Neural cell (in vitro differentiated cells): ENCODE measurements at regions not wholly inside any gene's neighbourhood (a gene's known extent, or its start where the extent isn't known, plus 50 kb on each side); places are given as distances from the start of the nearest gene placed in this dataset.

Experiments
- H2AFZ ChIP-seq: fragments of 200-600, 300-800 bp; sonication (generic), shearing (Covaris generic); 2 replicates; pipeline ENCODE4 v1.6.0; 2014; ENCODE audit warnings: low read depth, mild to moderate bottlenecking, antibody characterized with exemption, low read length, moderate library complexity
- H3F3A ChIP-seq: fragments of 200-600 bp; shearing (Covaris generic); 2 replicates; pipeline ENCODE4 v1.6.1; 2016; ENCODE audit warnings: mild to moderate bottlenecking, moderate library complexity, mixed read lengths, antibody characterized with exemption, low read length; ENCODE audit not compliant: insufficient read depth, poor library complexity, severe bottlenecking
- H3K27ac ChIP-seq: fragments of 200-600, 300-800 bp; sonication (generic), shearing (Covaris generic); 2 replicates; pipeline ENCODE4 v1.5.1; 2014; ENCODE audit warnings: mild to moderate bottlenecking, low read length, moderate library complexity
- H3K27me3 ChIP-seq: fragments of 300-800, 200-600 bp; sonication (generic), shearing (Covaris generic); 2 replicates; pipeline ENCODE4 v1.6.0; 2014; ENCODE audit warnings: mild to moderate bottlenecking, low read depth, low read length, moderate library complexity; ENCODE audit not compliant: insufficient read depth
- H3K36me3 ChIP-seq: fragments of 300-800, 200-600 bp; sonication (generic), shearing (Covaris generic); 2 replicates; pipeline ENCODE4 v1.5.1; 2014; ENCODE audit warnings: mild to moderate bottlenecking, antibody characterized with exemption, low read length, moderate library complexity; ENCODE audit not compliant: insufficient read depth
- H3K4me2 ChIP-seq: fragments of 300-800, 200-600 bp; sonication (generic), shearing (Covaris generic); 2 replicates; pipeline ENCODE4 v1.6.0; 2014; ENCODE audit warnings: mild to moderate bottlenecking, low read length
- H3K4me3 ChIP-seq: fragments of 300-800, 200-600 bp; sonication (generic), shearing (Covaris generic); 2 replicates; pipeline ENCODE4 v1.5.1; 2014; ENCODE audit warnings: mild to moderate bottlenecking, low read length, moderate library complexity
- H3K79me2 ChIP-seq: fragments of 200-600 bp; shearing (Covaris generic); replicated peaks from 2 replicates; pipeline ENCODE4 v1.6.0; 2014; ENCODE audit warnings: mild to moderate bottlenecking, low read length, moderate library complexity; ENCODE audit not compliant: insufficient read depth
- H3K9ac ChIP-seq: fragments of 300-800, 200-600 bp; sonication (generic), shearing (Covaris generic); 2 replicates; pipeline ENCODE4 v1.6.1; 2016; ENCODE audit warnings: mild to moderate bottlenecking, low read length, mixed read lengths
- H3K9me2 ChIP-seq: fragments of 200-600 bp; shearing (Covaris generic); 2 replicates; pipeline ENCODE4 v1.6.1; 2016; ENCODE audit warnings: mild to moderate bottlenecking, low read length, mixed read lengths; ENCODE audit not compliant: insufficient read depth
- H3K9me3 ChIP-seq: fragments of 200-600, 300-800 bp; sonication (generic), shearing (Covaris generic); 2 replicates; pipeline ENCODE4 v1.6.1; 2016; ENCODE audit warnings: mild to moderate bottlenecking, mixed run types, low read length, moderate library complexity, mixed read lengths
- H4K20me1 ChIP-seq: fragments of 200-600 bp; shearing (Covaris generic); 2 replicates; pipeline ENCODE4 v1.6.1; 2016; ENCODE audit warnings: mild to moderate bottlenecking, mixed run types; ENCODE audit not compliant: insufficient read depth
- CTCF ChIP-seq: fragments of 450-650 bp; IDR thresholded peaks from 2 replicates; pipeline ENCODE4 v1.5.1; 2014; ENCODE audit warnings: antibody characterized with exemption, mild to moderate bottlenecking, moderate library complexity; ENCODE audit not compliant: poor library complexity, severe bottlenecking
- EP300 ChIP-seq: fragments of 450-650 bp; conservative IDR thresholded peaks from 2 replicates; pipeline ENCODE4 v1.6.1; 2014; ENCODE audit warnings: antibody characterized with exemption, mild to moderate bottlenecking, moderate library complexity; ENCODE audit not compliant: poor library complexity, severe bottlenecking
- EZH2 ChIP-seq: fragments of 200-600, 300-800 bp; shearing (Covaris generic), sonication (generic); IDR thresholded peaks from 2 replicates; pipeline ENCODE4 v1.6.1; 2014; ENCODE audit warnings: antibody characterized with exemption, low read length, borderline replicate concordance, mild to moderate bottlenecking; ENCODE audit not compliant: insufficient read depth, poor library complexity, severe bottlenecking
- MXI1 ChIP-seq: fragments of 450-650 bp; conservative IDR thresholded peaks from 2 replicates; pipeline ENCODE4 v1.6.1; 2014; ENCODE audit warnings: antibody characterized with exemption, mild to moderate bottlenecking; ENCODE audit not compliant: poor library complexity, severe bottlenecking
- POLR2AphosphoS5 ChIP-seq: IDR thresholded peaks from 2 replicates; pipeline ENCODE4 v1.6.1; 2012
- RAD21 ChIP-seq: fragments of 450-650 bp; conservative IDR thresholded peaks from 2 replicates; pipeline ENCODE4 v1.6.1; 2014; ENCODE audit warnings: antibody characterized with exemption, mild to moderate bottlenecking, moderate library complexity
- REST ChIP-seq: IDR thresholded peaks from 2 replicates; pipeline ENCODE4 v1.6.1; 2012; ENCODE audit warnings: borderline replicate concordance
- SMC3 ChIP-seq: fragments of 450-650 bp; conservative IDR thresholded peaks from 2 replicates; pipeline ENCODE4 v1.6.1; 2014; ENCODE audit warnings: antibody characterized with exemption, mild to moderate bottlenecking, moderate library complexity; ENCODE audit not compliant: poor library complexity
- TAF1 ChIP-seq: IDR thresholded peaks from 2 replicates; pipeline ENCODE4 v1.6.1; 2012; ENCODE audit warnings: low read depth

GRCh38 chr11:110791621-110792020 lies 79.4 kb upstream of the ARHGAP20 start:
- H3K79me2 ChIP-seq: no peaks in the 10 kb centered on the region
- no peaks in the 10 kb centered on the region for H4K20me1 ChIP-seq
- H3K27me3 ChIP-seq: no peaks in the 10 kb centered on the region
- H3K4me2 ChIP-seq: no peak overlapping the region
- H3K9ac ChIP-seq: no peak overlapping the region
- no peak overlapping the region for H3K27ac ChIP-seq
- H3F3A ChIP-seq: no peaks in the 10 kb centered on the region
- no peaks in the 10 kb centered on the region for H3K9me2 ChIP-seq
- H3K4me3 ChIP-seq: no peak overlapping the region
- H2AFZ ChIP-seq: no peak overlapping the region
- TF ChIP-seq CTCF (no peak), MXI1 (no peak), EZH2 (no peak), TAF1 (no peak), SMC3 (no peak), REST (no peak), EP300 (no peak), RAD21 (no peak), POLR2AphosphoS5 (no peak)
- H3K36me3 ChIP-seq: no peaks in the 10 kb centered on the region
- no peaks in the 10 kb centered on the region for H3K9me3 ChIP-seq

GRCh38 chr11:110787680-110788079 lies 75.4 kb upstream of the ARHGAP20 start:
- Histone ChIP-seq H3K79me2 (no peaks in the 10 kb centered on the region), H3F3A (no peaks in the 10 kb centered on the region)

More at GRCh38 chr11:110787680-110788079, 75.4 kb upstream of the ARHGAP20 start:
- H2AFZ ChIP-seq: no peak overlapping the region
- H3K9me3 ChIP-seq: no peaks in the 10 kb centered on the region
- H3K4me2 ChIP-seq: no peak overlapping the region
- no peak overlapping the region for H3K9ac ChIP-seq
- H3K9me2 ChIP-seq: no peaks in the 10 kb centered on the region
- H3K27me3 ChIP-seq: no peaks in the 10 kb centered on the region
- H3K27ac ChIP-seq: no peak overlapping the region
- H3K4me3 ChIP-seq: no peak overlapping the region
- H3K36me3 ChIP-seq: no peaks in the 10 kb centered on the region
- no peak for TF ChIP-seq RAD21
- no peak for TF ChIP-seq REST
- no peak for TF ChIP-seq POLR2AphosphoS5
- TF ChIP-seq EP300: no peak
- TF ChIP-seq SMC3: no peak
- no peak for TF ChIP-seq EZH2
- no peak for TF ChIP-seq CTCF
- H4K20me1 ChIP-seq: no peaks in the 10 kb centered on the region
